ENCODE measurements at regions not wholly inside any gene's neighbourhood (a gene's known extent, or its start where the extent isn't known, plus 50 kb on each side); places are given as distances from the start of the nearest gene placed in this dataset.
"Not testable (repeated sequence)": the region's sequence is repeated elsewhere in the genome, so short reads cannot be mapped to it uniquely, and the experiment has no call there.

DNA sequence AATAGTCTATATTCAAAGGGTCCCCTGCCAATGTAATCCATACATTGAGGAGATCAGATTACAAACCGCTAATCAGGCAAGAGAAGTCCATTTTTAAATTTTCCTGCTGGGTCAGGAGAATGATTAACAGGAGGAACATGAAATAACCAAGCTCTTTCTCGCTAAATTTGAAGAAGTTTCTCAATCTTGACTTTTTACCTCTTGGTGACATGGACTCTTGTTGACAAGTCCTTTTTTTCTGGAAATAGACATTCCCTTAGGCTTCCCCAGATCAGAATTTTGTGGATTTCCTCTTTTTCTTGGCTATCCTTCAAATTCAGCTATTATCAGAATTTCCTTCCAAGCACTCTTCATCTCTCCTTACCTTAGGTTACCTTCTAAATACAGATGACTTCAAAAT is 153.0 kb upstream of the LRATD1 start:
- DNase-seq (ENCODE audit: low spot score), result no peak
- no peak overlapping the region for H3K27ac ChIP-seq
- H3K4me3 ChIP-seq, result no peak overlapping the region
- TF ChIP-seq, protein P1, sequence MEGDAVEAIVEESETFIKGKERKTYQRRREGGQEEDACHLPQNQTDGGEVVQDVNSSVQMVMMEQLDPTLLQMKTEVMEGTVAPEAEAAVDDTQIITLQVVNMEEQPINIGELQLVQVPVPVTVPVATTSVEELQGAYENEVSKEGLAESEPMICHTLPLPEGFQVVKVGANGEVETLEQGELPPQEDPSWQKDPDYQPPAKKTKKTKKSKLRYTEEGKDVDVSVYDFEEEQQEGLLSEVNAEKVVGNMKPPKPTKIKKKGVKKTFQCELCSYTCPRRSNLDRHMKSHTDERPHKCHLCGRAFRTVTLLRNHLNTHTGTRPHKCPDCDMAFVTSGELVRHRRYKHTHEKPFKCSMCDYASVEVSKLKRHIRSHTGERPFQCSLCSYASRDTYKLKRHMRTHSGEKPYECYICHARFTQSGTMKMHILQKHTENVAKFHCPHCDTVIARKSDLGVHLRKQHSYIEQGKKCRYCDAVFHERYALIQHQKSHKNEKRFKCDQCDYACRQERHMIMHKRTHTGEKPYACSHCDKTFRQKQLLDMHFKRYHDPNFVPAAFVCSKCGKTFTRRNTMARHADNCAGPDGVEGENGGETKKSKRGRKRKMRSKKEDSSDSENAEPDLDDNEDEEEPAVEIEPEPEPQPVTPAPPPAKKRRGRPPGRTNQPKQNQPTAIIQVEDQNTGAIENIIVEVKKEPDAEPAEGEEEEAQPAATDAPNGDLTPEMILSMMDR (IDR thresholded peaks at IDR 0.05), result no peak

DNA sequence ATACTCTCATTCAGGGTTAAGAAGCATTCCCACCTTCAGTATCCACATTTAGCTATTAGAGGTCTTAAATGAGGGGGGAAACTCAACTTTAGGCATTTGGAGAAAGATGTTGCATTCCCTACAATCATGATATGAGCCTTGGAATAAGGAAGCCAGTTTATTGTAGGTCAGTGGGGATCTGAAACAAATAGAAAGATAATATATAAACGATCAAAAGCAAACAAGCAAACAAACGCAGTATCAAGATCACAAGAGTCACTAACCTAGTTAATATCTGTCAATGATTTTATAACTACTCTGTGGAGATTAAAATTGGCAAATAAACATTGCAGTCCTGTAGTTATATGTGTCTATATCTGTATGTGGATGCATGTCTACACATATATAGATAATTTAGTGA is 152.4 kb upstream of the LRATD1 start:
- TF ChIP-seq, protein P1 (IDR thresholded peaks at IDR 0.05), result no peak
- no peak for DNase-seq (ENCODE audit: low spot score)
- H3K4me3 ChIP-seq, result no peak overlapping the region
- no peak overlapping the region for H3K27ac ChIP-seq

DNA sequence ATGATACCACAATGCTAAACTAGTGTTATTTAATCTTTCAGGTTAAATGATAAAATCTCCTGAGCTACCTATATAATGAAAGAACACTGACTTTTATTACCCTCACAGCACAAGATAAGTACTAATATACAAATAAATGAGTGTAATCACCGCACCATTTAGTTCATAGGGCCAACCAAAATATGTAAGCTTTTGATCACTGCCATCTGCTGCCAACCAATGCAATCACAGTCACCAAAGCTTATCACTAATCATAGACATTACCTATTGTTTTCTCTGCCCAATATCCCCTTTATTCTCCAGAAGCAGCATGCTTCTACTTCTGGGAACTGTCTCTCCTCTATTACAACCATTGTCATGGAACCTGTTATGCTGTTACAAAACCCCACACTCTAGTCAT is 151.6 kb upstream of the LRATD1 start:
- no peak overlapping the region for H3K4me3 ChIP-seq
- no peak for DNase-seq (ENCODE audit: low spot score)
- TF ChIP-seq, protein P1 (IDR thresholded peaks at IDR 0.05), result no peak
- no peak overlapping the region for H3K27ac ChIP-seq

DNA sequence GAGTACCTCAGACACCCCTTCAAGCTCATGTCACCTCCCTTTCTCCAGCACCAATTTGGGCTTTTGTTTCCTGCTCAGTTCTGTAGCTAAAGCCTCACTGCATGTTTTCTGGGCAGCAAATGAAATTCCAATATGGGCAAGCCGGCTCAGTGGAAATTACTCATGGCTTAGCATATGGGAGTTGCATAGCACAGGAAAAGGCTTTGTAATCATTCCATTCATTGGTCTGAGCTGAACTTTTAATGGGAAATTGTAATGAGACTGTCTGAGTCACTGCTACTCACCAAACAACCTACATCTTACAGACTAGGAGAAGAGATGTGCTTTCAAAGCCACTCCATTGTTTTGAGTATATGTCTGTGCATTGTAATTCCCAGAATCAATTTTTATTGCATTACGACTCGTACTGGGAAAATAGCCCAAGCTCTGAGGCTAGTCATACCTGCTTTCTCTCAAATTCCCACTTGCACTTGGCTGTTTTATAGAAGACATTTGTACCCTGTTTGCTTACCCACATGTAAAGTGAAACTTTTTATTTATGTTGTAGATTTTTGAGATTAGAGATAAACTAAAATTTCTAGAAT is 139.5 kb upstream of the LRATD1 start:
- TF ChIP-seq, protein P1 (IDR thresholded peaks at IDR 0.05), result no peak
- H3K4me3 ChIP-seq, result no peak overlapping the region
- no peak overlapping the region for H3K27ac ChIP-seq
- DNase-seq (ENCODE audit: low spot score), result no peak

DNA sequence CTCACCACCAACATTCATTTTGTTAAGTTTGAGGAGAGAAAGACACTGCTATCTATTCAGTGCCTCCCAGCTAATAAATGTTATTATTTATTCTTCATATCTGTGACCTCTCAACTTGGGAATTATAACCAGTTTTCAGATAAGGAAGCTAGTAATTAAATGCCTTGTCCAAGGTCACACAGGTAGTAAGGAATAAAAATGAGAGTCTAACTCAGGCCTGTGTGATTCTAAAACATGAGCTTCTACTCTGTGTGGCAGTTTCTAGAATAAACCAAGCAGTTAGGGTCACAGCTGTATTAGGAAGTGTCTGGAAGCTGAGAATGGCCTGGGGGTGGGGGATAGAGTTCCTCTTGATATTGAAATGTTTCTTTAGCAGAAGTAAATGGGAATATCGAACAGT is 137.8 kb upstream of the LRATD1 start:
- no peak for DNase-seq (ENCODE audit: low spot score)
- no peak overlapping the region for H3K4me3 ChIP-seq
- no peak overlapping the region for H3K27ac ChIP-seq
- TF ChIP-seq, protein P1 (IDR thresholded peaks at IDR 0.05), result no peak

DNA sequence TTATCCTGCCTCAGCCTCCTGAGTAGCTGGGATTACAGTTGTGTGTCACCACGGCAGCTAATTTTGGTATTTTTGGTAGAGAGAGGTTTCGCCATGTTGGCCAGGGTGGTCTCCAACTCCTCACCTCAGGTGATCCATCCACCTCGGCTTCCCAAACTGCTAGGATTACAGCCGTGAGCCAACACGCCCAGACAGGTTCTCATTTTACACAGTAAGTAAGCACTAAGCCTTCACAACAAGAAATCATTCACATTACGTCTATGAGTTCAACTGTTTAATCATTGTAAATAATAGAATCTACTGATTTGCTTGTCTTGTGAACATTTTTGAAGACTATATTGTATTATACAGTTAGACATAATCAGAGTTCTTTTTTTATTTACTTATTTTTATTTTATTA is 131.5 kb upstream of the LRATD1 start:
- H3K4me3 ChIP-seq, result no peak overlapping the region
- H3K27ac ChIP-seq, result no peak overlapping the region
- DNase-seq (ENCODE audit: low spot score), result no peak
- TF ChIP-seq, protein P1 (IDR thresholded peaks at IDR 0.05), result no peak

DNA sequence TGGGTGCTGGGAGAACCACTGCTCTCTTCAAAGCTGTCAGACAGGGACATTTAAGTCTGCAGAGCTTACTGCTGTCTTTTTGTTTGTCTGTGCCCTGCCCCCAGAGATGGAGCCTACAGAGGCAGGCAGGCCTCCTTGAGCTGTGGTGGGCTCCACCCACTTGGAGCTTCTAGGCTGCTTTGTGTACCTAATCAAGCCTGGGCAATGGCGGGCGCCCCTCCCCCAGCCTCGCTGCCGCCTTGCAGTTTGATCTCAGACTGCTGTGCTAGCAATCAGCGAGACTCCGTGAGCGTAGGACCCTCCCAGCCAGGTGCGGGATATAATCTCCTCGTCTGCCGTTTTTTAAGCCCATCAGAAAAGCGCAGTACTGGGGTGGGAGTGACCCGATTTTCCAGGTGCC is 125.6 kb upstream of the LRATD1 start:
- H3K4me3 ChIP-seq; DNase-seq (ENCODE audit: low spot score); H3K27ac ChIP-seq: not testable (repeated sequence)

DNA sequence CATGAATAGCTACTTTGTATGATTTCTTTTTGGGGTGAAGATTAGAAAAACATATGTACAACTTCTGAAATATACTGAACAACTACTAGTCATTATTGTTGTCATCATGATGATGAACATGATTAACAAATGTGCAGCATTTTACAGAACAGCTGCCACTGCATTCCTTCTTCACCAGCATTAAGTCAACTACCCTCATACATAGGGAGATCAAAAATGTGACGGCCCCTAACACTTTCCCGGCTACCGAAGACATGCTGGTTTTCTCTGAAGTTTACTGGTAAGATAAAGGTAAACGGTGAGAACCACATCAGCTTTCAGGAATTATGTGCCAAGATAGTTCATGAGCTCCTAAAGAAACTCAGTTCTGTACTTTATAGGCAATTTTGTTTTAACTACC is 121.0 kb upstream of the LRATD1 start:
- TF ChIP-seq, protein P1 (IDR thresholded peaks at IDR 0.05), result no peak
- no peak for DNase-seq (ENCODE audit: low spot score)
- no peak overlapping the region for H3K4me3 ChIP-seq
- H3K27ac ChIP-seq, result no peak overlapping the region

Measured in coronary artery (tissue), 2 donors.